Activated B cell treated with CpG ODN at 0.5 μM for 24 hours (primary cell): ENCODE measurements at regions not wholly inside any gene's neighbourhood (a gene's known extent, or its start where the extent isn't known, plus 50 kb on each side); places are given as distances from the start of the nearest gene placed in this dataset.
A peak's percentile ranks its signal among the peaks of the same experiment; 100 is the strongest.
"Not testable (repeated sequence)": the region's sequence is repeated elsewhere in the genome, so short reads cannot be mapped to it uniquely, and the experiment has no call there.

Experiments
- ATAC-seq: fragments of 200-7000 bp; cut with Tn5 transposase; one replicate; pipeline ENCODE4 v1.10.0; 2021; ENCODE audit warnings: low read depth, mild to moderate bottlenecking, moderate library complexity
- CTCF ChIA-PET: fragments of 350-600 bp; sonication (Branson Sonifier 250); formaldehyde crosslinking; loops from one replicate; lab custom pipeline; 2021; ENCODE audit warnings: antibody characterized with exemption; lab: Charles Lee
- POLR2A ChIA-PET: fragments of 350-600 bp; sonication (Branson Sonifier 250); formaldehyde crosslinking; loops from one replicate; lab custom pipeline; 2021; ENCODE audit warnings: antibody characterized with exemption; lab: Charles Lee
- DNase-seq: peaks from one replicate; pipeline ENCODE4 v3.0.0; 2022
- H3K27ac Mint-ChIP-seq: one replicate; pipeline ENCODE4 v1.8.0; 2020; ENCODE audit warnings: mixed read lengths
- H3K27me3 Mint-ChIP-seq: one replicate; pipeline ENCODE4 v1.8.0; 2021; ENCODE audit warnings: mixed read lengths
- H3K36me3 Mint-ChIP-seq: one replicate; pipeline ENCODE4 v1.8.0; 2021; ENCODE audit warnings: low read depth, mixed read lengths
- H3K4me1 Mint-ChIP-seq: one replicate; pipeline ENCODE4 v1.8.0; 2021; ENCODE audit warnings: mixed read lengths
- H3K4me3 Mint-ChIP-seq: one replicate; pipeline ENCODE4 v1.8.0; 2020; ENCODE audit warnings: mild to moderate bottlenecking, mixed read lengths
- H3K9me3 Mint-ChIP-seq: one replicate; pipeline ENCODE4 v1.8.0; 2020; ENCODE audit warnings: mixed read lengths
- CTCF ChIP-seq: fragments of 200-600 bp; IDR thresholded peaks from one replicate; pipeline ENCODE4 v1.8.0; 2022; ENCODE audit warnings: antibody characterized with exemption, mild to moderate bottlenecking
- intact Hi-C: fragments of 100-400 bp; cut with micrococcal nuclease; formaldehyde crosslinking; loops from one replicate; pipeline ENCODE4 v1.15.1; 2024

DNA sequence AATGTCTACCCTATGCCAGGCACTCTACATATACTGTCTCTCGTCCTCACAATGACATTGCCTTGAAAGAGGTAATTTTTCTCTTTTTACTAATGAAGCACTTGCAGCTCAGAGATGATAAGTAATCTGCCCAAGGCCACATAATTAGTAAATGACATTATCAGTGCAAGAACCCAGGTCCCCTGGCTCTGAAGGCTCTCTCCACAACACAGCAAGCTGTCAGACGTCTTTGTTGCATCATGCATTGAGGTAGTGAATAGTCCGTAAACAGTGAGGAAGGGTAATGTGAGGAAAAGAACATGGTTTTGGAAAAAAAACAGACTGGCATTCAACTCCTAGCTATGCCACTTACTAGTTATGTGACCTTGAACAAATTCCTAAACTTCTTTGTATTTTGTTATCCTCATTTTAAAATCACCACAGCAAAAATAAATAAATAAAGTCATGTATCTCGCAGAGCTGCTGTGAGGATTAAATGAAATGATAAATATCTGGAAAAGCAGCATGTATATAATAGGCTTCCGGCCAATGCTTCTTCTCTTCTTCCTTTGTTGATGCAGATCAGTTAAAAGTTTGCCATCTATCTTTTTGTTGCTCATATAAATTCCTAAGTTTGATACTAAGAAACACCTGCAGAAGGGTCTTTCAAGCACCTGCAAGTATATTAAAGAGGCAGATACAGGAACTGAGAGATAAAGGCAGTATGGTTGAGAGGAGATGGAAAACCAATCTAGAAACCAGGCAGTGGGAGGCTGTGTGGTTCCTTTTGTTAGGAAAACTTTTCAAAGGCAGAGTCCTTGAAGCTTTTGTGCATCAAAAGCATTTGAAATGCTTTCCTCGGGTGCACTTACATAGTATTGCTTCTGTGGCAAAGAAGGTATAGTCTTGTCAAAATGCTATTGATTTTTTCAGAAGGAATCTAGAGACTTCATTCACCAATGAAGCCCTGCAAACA lies 82.8 kb downstream of the BTG1 start:
- TF ChIP-seq CTCF = no peak
- Mint-ChIP-seq H3K36me3 (no peaks in the 10 kb centered on the region), H3K9me3 (peaks cover 3% of the 10 kb centered on the region), H3K4me3 (peak overlapping the region; percentile 11), H3K27me3 (no peaks in the 10 kb centered on the region), H3K4me1 (peaks cover 78% of the 10 kb centered on the region), H3K27ac (no peak overlapping the region)
- peak; percentile 48 for ATAC-seq
- ChIA-PET CTCF (no interaction called here), POLR2A (interaction anchor here (0.9 kb wide), 1 partner anchor 83 kb away, joined by 4 read pairs; the partner anchor contains the start of gene BTG1)
- DNase-seq = no peak
- intact Hi-C loops = loop anchor here (2.0 kb wide), 1 partner anchor 16 kb away; no protein-coding TSS in a partner anchor

GRCh38 chr12:92061061-92061460 lies 84.6 kb downstream of the BTG1 start:
- H3K4me3 Mint-ChIP-seq = peak overlapping the region; percentile 16
- intact Hi-C loops = no loop called here
- ChIA-PET POLR2A (interaction anchor here (1.1 to 1.5 kb wide), 2 partner anchors 11 to 85 kb away, joined by 3 to 4 read pairs; partner anchors contain the start of gene BTG1), CTCF (no interaction called here)
- TF ChIP-seq CTCF = no peak
- peaks cover 6% of the 10 kb centered on the region for H3K9me3 Mint-ChIP-seq
- H3K27me3 Mint-ChIP-seq = no peaks in the 10 kb centered on the region
- H3K4me1 Mint-ChIP-seq = peaks cover 81% of the 10 kb centered on the region
- no peaks in the 10 kb centered on the region for H3K36me3 Mint-ChIP-seq
- no peak overlapping the region for H3K27ac Mint-ChIP-seq
- DNase-seq (no peak), ATAC-seq (no peak)

DNA sequence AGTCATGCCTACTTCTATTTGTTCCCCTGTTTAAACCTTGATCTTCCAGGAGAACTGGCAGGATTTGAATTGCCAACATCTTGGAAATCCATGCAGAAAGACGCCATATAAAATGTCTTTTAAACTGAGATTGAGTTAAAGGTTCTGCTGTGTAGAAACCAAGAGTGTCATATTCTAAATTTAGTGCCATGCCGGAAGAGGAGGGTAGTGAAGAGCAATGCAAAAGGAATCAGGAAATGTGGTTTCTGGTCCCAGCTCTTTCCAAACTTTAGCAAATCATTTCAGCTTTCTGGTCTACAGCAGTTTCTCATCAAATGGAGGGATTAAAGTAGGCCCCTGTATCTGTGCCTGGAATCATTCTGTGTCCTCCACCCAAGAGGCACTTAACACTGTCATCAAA lies 85.7 kb downstream of the BTG1 start:
- intact Hi-C loops = no loop called here
- peaks cover 70% of the 10 kb centered on the region for H3K4me1 Mint-ChIP-seq
- H3K27ac Mint-ChIP-seq = no peak overlapping the region
- no peak for DNase-seq
- ATAC-seq = no peak
- TF ChIP-seq CTCF = no peak
- H3K27me3 Mint-ChIP-seq = no peaks in the 10 kb centered on the region
- H3K9me3 Mint-ChIP-seq = peaks cover 6% of the 10 kb centered on the region
- H3K36me3 Mint-ChIP-seq = no peaks in the 10 kb centered on the region
- no peak overlapping the region for H3K4me3 Mint-ChIP-seq
- ChIA-PET CTCF (no interaction called here), POLR2A (interaction anchor here (0.5 to 1.5 kb wide), 3 partner anchors 10 to 86 kb away, joined by 3 to 8 read pairs (median 4); partner anchors contain the start of gene BTG1)

GRCh38 chr12:92058664-92059063 lies 87.0 kb downstream of the BTG1 start:
- ChIA-PET POLR2A (no interaction called here), CTCF (no interaction called here)
- H3K27ac Mint-ChIP-seq = no peak overlapping the region
- H3K4me1 Mint-ChIP-seq = peaks cover 59% of the 10 kb centered on the region
- no peak overlapping the region for H3K4me3 Mint-ChIP-seq
- no peaks in the 10 kb centered on the region for H3K36me3 Mint-ChIP-seq
- ATAC-seq (peak; percentile 40), DNase-seq (no peak)
- no peaks in the 10 kb centered on the region for H3K27me3 Mint-ChIP-seq
- peaks cover 6% of the 10 kb centered on the region for H3K9me3 Mint-ChIP-seq
- intact Hi-C loops = no loop called here
- TF ChIP-seq CTCF = no peak

- H3K4me3 Mint-ChIP-seq, DNase-seq, CTCF ChIA-PET, H3K27me3 Mint-ChIP-seq, ATAC-seq, H3K36me3 Mint-ChIP-seq, POLR2A ChIA-PET, H3K9me3 Mint-ChIP-seq, intact Hi-C loops, H3K27ac Mint-ChIP-seq: not testable (repeated sequence)
- H3K4me1 Mint-ChIP-seq = peaks cover 40% of the 10 kb centered on the region
Measured at GRCh38 chr12:92056756-92057155, 88.9 kb downstream of the BTG1 start.
